HEK293 (cell line): ENCODE measurements at regions not wholly inside any gene's neighbourhood (a gene's known extent, or its start where the extent isn't known, plus 50 kb on each side); places are given as distances from the start of the nearest gene placed in this dataset.

Experiments used
- CTCF ChIA-PET: fragments of 350-600 bp; formaldehyde crosslinking; extraction: SDS; loops from one replicate; lab custom pipeline; 2021; ENCODE audit warnings: antibody characterized with exemption; lab: Yijun Ruan, JAX
- POLR2A ChIA-PET: fragments of 300-600 bp; formaldehyde crosslinking; extraction: SDS; loops from one replicate; lab custom pipeline; 2020; ENCODE audit warnings: antibody characterized with exemption, inconsistent platforms; lab: Yijun Ruan, JAX
- H3K27ac ChIP-seq: fragments of 200-500 bp; sonication (Bioruptor generic); 2 replicates; pipeline ENCODE4 v1.5.1; 2014; ENCODE audit warnings: low read depth, low read length, control low read depth, inconsistent platforms; ENCODE audit errors: extremely low read depth
- H3K36me3 ChIP-seq, 2 experiments: fragments of 200-500 bp in 1 of 2; sonication (Bioruptor generic) in 1 of 2; 1 replicate in 1 of 2; 2 replicates in 1 of 2; pipeline ENCODE4 v1.5.1; 2014 to 2017; ENCODE audit warnings: inconsistent platforms in 2 of 2, low read length in 2 of 2; ENCODE audit not compliant: control insufficient read depth in 2 of 2, insufficient read depth in 1 of 2
- H3K4me1 ChIP-seq: fragments of 200-500 bp; sonication (Bioruptor generic); 2 replicates; pipeline ENCODE4 v1.5.1; 2014; ENCODE audit warnings: mild to moderate bottlenecking, low read length, inconsistent platforms; ENCODE audit not compliant: control insufficient read depth, insufficient read depth
- H3K4me3 ChIP-seq: 2 replicates; pipeline ENCODE4 v1.5.1; 2011; ENCODE audit warnings: low read depth, mild to moderate bottlenecking, control low read depth, low read length, moderate library complexity
- H3K9me3 ChIP-seq: fragments of 200-500 bp; sonication (Bioruptor generic); 2 replicates; pipeline ENCODE4 v1.5.1; 2014; ENCODE audit warnings: low read depth, low read length, inconsistent platforms; ENCODE audit not compliant: control insufficient read depth, insufficient read depth
- KLF17 ChIP-seq: fragments of 450-650 bp; formaldehyde crosslinking; IDR thresholded peaks from 2 replicates; pipeline ENCODE4 v1.5.1; 2016; ENCODE audit warnings: missing biosample characterization, missing genetic modification characterization
- PRDM2 ChIP-seq: fragments of 450-650 bp; formaldehyde crosslinking; IDR thresholded peaks from 2 replicates; pipeline ENCODE4 v1.5.1; 2016; ENCODE audit warnings: missing biosample characterization, missing genetic modification characterization, borderline replicate concordance
- PRDM4 ChIP-seq: fragments of 450-650 bp; formaldehyde crosslinking; IDR thresholded peaks from 2 replicates; pipeline ENCODE4 v1.5.1; 2017; ENCODE audit warnings: missing biosample characterization, missing genetic modification characterization
- SP2 ChIP-seq: fragments of 450-650 bp; formaldehyde crosslinking; IDR thresholded peaks from 2 replicates; pipeline ENCODE4 v1.5.1; 2016; ENCODE audit warnings: missing biosample characterization, missing genetic modification characterization
- YY2 ChIP-seq: fragments of 450-650 bp; formaldehyde crosslinking; IDR thresholded peaks from 2 replicates; pipeline ENCODE4 v1.5.1; 2016; ENCODE audit warnings: missing biosample characterization, missing genetic modification characterization
- ZBTB48 ChIP-seq: fragments of 450-650 bp; formaldehyde crosslinking; IDR thresholded peaks from 2 replicates; pipeline ENCODE4 v1.5.1; 2016; ENCODE audit warnings: missing biosample characterization, missing genetic modification characterization
- ZFP3 ChIP-seq: fragments of 450-650 bp; formaldehyde crosslinking; IDR thresholded peaks from 2 replicates; pipeline ENCODE4 v1.5.1; 2016; ENCODE audit warnings: low read depth, missing biosample characterization, missing genetic modification characterization
- ZIC2 ChIP-seq: fragments of 450-650 bp; formaldehyde crosslinking; IDR thresholded peaks from 2 replicates; pipeline ENCODE4 v1.5.1; 2016; ENCODE audit warnings: missing biosample characterization, missing genetic modification characterization
- ZNF169 ChIP-seq: fragments of 450-650 bp; formaldehyde crosslinking; IDR thresholded peaks from 2 replicates; pipeline ENCODE4 v1.5.1; 2016; ENCODE audit warnings: missing biosample characterization, missing genetic modification characterization
- ZNF335 ChIP-seq: fragments of 450-650 bp; formaldehyde crosslinking; conservative IDR thresholded peaks from 2 replicates; pipeline ENCODE4 v1.5.1; 2016; ENCODE audit warnings: missing biosample characterization, missing genetic modification characterization
- ZNF391 ChIP-seq: fragments of 450-650 bp; formaldehyde crosslinking; IDR thresholded peaks from 2 replicates; pipeline ENCODE4 v1.5.1; 2016; ENCODE audit warnings: low read depth, missing biosample characterization, missing genetic modification characterization, borderline replicate concordance
- ZNF473 ChIP-seq: fragments of 450-650 bp; formaldehyde crosslinking; IDR thresholded peaks from 2 replicates; pipeline ENCODE4 v1.5.1; 2017; ENCODE audit warnings: missing biosample characterization, missing genetic modification characterization
- ZNF544 ChIP-seq: fragments of 450-650 bp; formaldehyde crosslinking; IDR thresholded peaks from 2 replicates; pipeline ENCODE4 v1.5.0; 2017; ENCODE audit warnings: missing biosample characterization, missing genetic modification characterization
- ZNF560 ChIP-seq: fragments of 450-650 bp; formaldehyde crosslinking; IDR thresholded peaks from 2 replicates; pipeline ENCODE4 v1.5.1; 2017; ENCODE audit warnings: missing biosample characterization, missing genetic modification characterization, borderline replicate concordance

GRCh38 chr1:87840767-87841166 is 512.1 kb downstream of the LMO4 start:
- ChIA-PET CTCF (no interaction called here), POLR2A (no interaction called here)
- no peaks in the 10 kb centered on the region for H3K4me1 ChIP-seq
- no peak overlapping the region for H3K27ac ChIP-seq
- no peak overlapping the region for H3K4me3 ChIP-seq
- H3K9me3 ChIP-seq, result no peaks in the 10 kb centered on the region
- no peaks in the 10 kb centered on the region for H3K36me3 ChIP-seq
- TF ChIP-seq ZNF544, result no peak
- TF ChIP-seq ZNF169 (tag by site-specific recombination), result no peak
- TF ChIP-seq KLF17 (tag by site-specific recombination), result no peak
- TF ChIP-seq ZFP3 (tag by site-specific recombination), result no peak
- TF ChIP-seq ZNF335 (tag by site-specific recombination), result no peak

- CTCF ChIA-PET, result interaction anchor here (0.8 kb wide), 1 partner anchor 112 kb away, joined by 3 read pairs; no protein-coding TSS in a partner anchor
- TF ChIP-seq ZNF560 (tag by site-specific recombination) (no peak), SP2 (no peak), PRDM2 (tag by site-specific recombination) (no peak), PRDM4 (tag by site-specific recombination) (no peak), ZBTB48 (no peak), YY2 (no peak), ZIC2 (tag by site-specific recombination) (no peak), ZNF473 (tag by site-specific recombination) (no peak), ZNF391 (tag by site-specific recombination) (no peak)
- no peaks in the 10 kb centered on the region for H3K4me1 ChIP-seq
- no peak overlapping the region for H3K4me3 ChIP-seq
- no peak overlapping the region for H3K27ac ChIP-seq
- H3K9me3 ChIP-seq, result no peaks in the 10 kb centered on the region
- H3K36me3 ChIP-seq, result no peaks in the 10 kb centered on the region
- POLR2A ChIA-PET, result no interaction called here
Observed at GRCh38 chr1:87841332-87841731, 512.7 kb downstream of the LMO4 start.
